Neural progenitor cell (in vitro differentiated cells): ENCODE measurements at regions not wholly inside any gene's neighbourhood (a gene's known extent, or its start where the extent isn't known, plus 50 kb on each side); places are given as distances from the start of the nearest gene placed in this dataset.

Experiments used
- DNase-seq: peaks from one replicate; pipeline ENCODE4 v3.0.0-alpha.2; 2016; ENCODE audit warnings: low spot score
- H2AFZ ChIP-seq: fragments of 200-600 bp; sonication (generic); replicated peaks from 2 replicates; pipeline ENCODE4 v1.6.1; 2016; ENCODE audit warnings: antibody characterized with exemption
- H3F3A ChIP-seq: fragments of 200-600 bp; sonication (generic); 2 replicates; pipeline ENCODE4 v1.6.1; 2016; ENCODE audit warnings: antibody characterized with exemption, low read depth
- H3K27ac ChIP-seq: fragments of 200-600 bp; sonication (generic); 2 replicates; pipeline ENCODE4 v1.5.1; 2016; ENCODE audit warnings: mild to moderate bottlenecking
- H3K27me3 ChIP-seq: fragments of 200-600 bp; sonication (generic); 2 replicates; pipeline ENCODE4 v1.6.1; 2016; ENCODE audit warnings: mild to moderate bottlenecking, moderate library complexity
- H3K36me3 ChIP-seq: fragments of 200-600 bp; sonication (generic); 2 replicates; pipeline ENCODE4 v1.5.1; 2016
- H3K4me1 ChIP-seq: fragments of 200-600 bp; sonication (generic); 2 replicates; pipeline ENCODE4 v1.6.1; 2016; ENCODE audit warnings: mixed run types
- H3K4me2 ChIP-seq: fragments of 200-600 bp; sonication (generic); 2 replicates; pipeline ENCODE4 v1.6.1; 2016
- H3K4me3 ChIP-seq: fragments of 200-600 bp; sonication (generic); 2 replicates; pipeline ENCODE4 v1.5.1; 2016
- H3K79me2 ChIP-seq: fragments of 200-600 bp; sonication (generic); 2 replicates; pipeline ENCODE4 v1.6.1; 2016; ENCODE audit warnings: low read depth
- H3K9ac ChIP-seq: fragments of 200-600 bp; sonication (generic); 2 replicates; pipeline ENCODE4 v1.6.1; 2016
- H3K9me3 ChIP-seq: fragments of 200-600 bp; sonication (generic); 2 replicates; pipeline ENCODE4 v1.5.1; 2016; ENCODE audit warnings: low read depth
- H4K20me1 ChIP-seq: fragments of 200-600 bp; sonication (generic); 2 replicates; pipeline ENCODE4 v1.6.1; 2016; ENCODE audit warnings: low read depth
- H3K27ac Mint-ChIP-seq: 3 replicates; pipeline ENCODE4 v1.8.0; 2021; ENCODE audit warnings: mixed read lengths
- H3K27me3 Mint-ChIP-seq: 2 replicates; pipeline ENCODE4 v1.8.0; 2022; ENCODE audit warnings: low read depth, mild to moderate bottlenecking, inconsistent platforms, moderate library complexity, mixed read lengths; ENCODE audit not compliant: insufficient read depth
- H3K36me3 Mint-ChIP-seq: 3 replicates; pipeline ENCODE4 v1.8.0; 2021; ENCODE audit warnings: mixed read lengths
- H3K4me1 Mint-ChIP-seq: 3 replicates; pipeline ENCODE4 v1.8.0; 2021; ENCODE audit warnings: mixed read lengths
- H3K4me3 Mint-ChIP-seq: 3 replicates; pipeline ENCODE4 v1.8.0; 2021; ENCODE audit warnings: mild to moderate bottlenecking, moderate library complexity, mixed read lengths
- H3K9me3 Mint-ChIP-seq: 3 replicates; pipeline ENCODE4 v1.8.0; 2020; ENCODE audit warnings: mixed read lengths
- CTCF ChIP-seq: fragments of 200-600 bp; sonication (generic); IDR thresholded peaks from 2 replicates; pipeline ENCODE4 v1.5.1; 2017; ENCODE audit warnings: antibody characterized with exemption, mild to moderate bottlenecking
- EZH2 ChIP-seq: fragments of 200-600 bp; sonication (generic); IDR thresholded peaks from 2 replicates; pipeline ENCODE4 v1.6.1; 2017; ENCODE audit warnings: antibody characterized with exemption, mild to moderate bottlenecking, moderate library complexity
- EZH2phosphoT487 ChIP-seq: fragments of 200-600 bp; sonication (generic); IDR thresholded peaks from 2 replicates; pipeline ENCODE4 v1.6.1; 2017; ENCODE audit warnings: antibody characterized with exemption

- Mint-ChIP-seq H3K27ac (peak overlapping the region; percentile 84), H3K4me1 (peaks cover 10% of the 10 kb centered on the region), H3K27me3 (no peaks in the 10 kb centered on the region), H3K9me3 (peaks cover 21% of the 10 kb centered on the region), H3K4me3 (no peak overlapping the region), H3K36me3 (peaks cover 6% of the 10 kb centered on the region)
- Histone ChIP-seq H3K9me3 (no peaks in the 10 kb centered on the region), H4K20me1 (no peaks in the 10 kb centered on the region), H3K9ac (no peak overlapping the region), H3K36me3 (no peaks in the 10 kb centered on the region), H3F3A (no peaks in the 10 kb centered on the region), H3K4me1 (peaks cover 13% of the 10 kb centered on the region), H3K4me3 (no peak overlapping the region), H2AFZ (peak overlapping the region; percentile 90), H3K4me2 (peak overlapping the region; percentile 30), H3K79me2 (no peaks in the 10 kb centered on the region), H3K27ac (no peak overlapping the region), H3K27me3 (no peaks in the 10 kb centered on the region)
- DNase-seq = peak; percentile 85
- TF ChIP-seq CTCF = peak; percentile 94
- TF ChIP-seq EZH2 = no peak
- no peak for TF ChIP-seq EZH2phosphoT487
Measured at GRCh38 chr4:159487284-159487747, 384.4 kb downstream of the RAPGEF2 start.

- H3K9me3 ChIP-seq = no peaks in the 10 kb centered on the region
- no peaks in the 10 kb centered on the region for H3K36me3 ChIP-seq
- H3K4me3 ChIP-seq = no peak overlapping the region
- H3K4me2 ChIP-seq = no peak overlapping the region
- H4K20me1 ChIP-seq = no peaks in the 10 kb centered on the region
- Mint-ChIP-seq H3K36me3 (peaks cover 8% of the 10 kb centered on the region), H3K4me3 (no peak overlapping the region), H3K4me1 (peaks cover 10% of the 10 kb centered on the region), H3K9me3 (peaks cover 31% of the 10 kb centered on the region), H3K27ac (no peak overlapping the region), H3K27me3 (peaks cover 2% of the 10 kb centered on the region)
- H3K27ac ChIP-seq = no peak overlapping the region
- no peaks in the 10 kb centered on the region for H3K79me2 ChIP-seq
- peaks cover 5% of the 10 kb centered on the region for H3K4me1 ChIP-seq
- no peak for DNase-seq
- no peaks in the 10 kb centered on the region for H3K27me3 ChIP-seq
- H3K9ac ChIP-seq = no peak overlapping the region
- TF ChIP-seq EZH2 (no peak), EZH2phosphoT487 (no peak), CTCF (no peak)
- H3F3A ChIP-seq = no peaks in the 10 kb centered on the region
- H2AFZ ChIP-seq = no peak overlapping the region
Measured at GRCh38 chr4:159489646-159490045, 386.8 kb downstream of the RAPGEF2 start.

GRCh38 chr4:159495515-159496236 is 392.8 kb downstream of the RAPGEF2 start:
- H3K4me1 Mint-ChIP-seq = peaks cover 14% of the 10 kb centered on the region
- TF ChIP-seq CTCF = no peak
- TF ChIP-seq EZH2 = no peak
- TF ChIP-seq EZH2phosphoT487 = no peak
- H3K9ac ChIP-seq = no peak overlapping the region
- peaks cover 2% of the 10 kb centered on the region for H3K27me3 Mint-ChIP-seq
- H3K27ac ChIP-seq = no peak overlapping the region
- no peaks in the 10 kb centered on the region for H3K36me3 ChIP-seq
- H3K79me2 ChIP-seq = no peaks in the 10 kb centered on the region
- H3K4me2 ChIP-seq = no peak overlapping the region
- H3K9me3 ChIP-seq = no peaks in the 10 kb centered on the region
- DNase-seq = no peak
- no peak overlapping the region for H3K4me3 Mint-ChIP-seq
- H3K27ac Mint-ChIP-seq = no peak overlapping the region
- peaks cover 23% of the 10 kb centered on the region for H3K9me3 Mint-ChIP-seq
- H3K4me3 ChIP-seq = no peak overlapping the region
- peaks cover 7% of the 10 kb centered on the region for H3K36me3 Mint-ChIP-seq
- H3K4me1 ChIP-seq = peaks cover 15% of the 10 kb centered on the region
- H3K27me3 ChIP-seq = no peaks in the 10 kb centered on the region
- H2AFZ ChIP-seq = no peak overlapping the region
- H3F3A ChIP-seq = no peaks in the 10 kb centered on the region
- H4K20me1 ChIP-seq = no peaks in the 10 kb centered on the region
